BJ (cell line): ENCODE measurements at regions not wholly inside any gene's neighbourhood (a gene's known extent, or its start where the extent isn't known, plus 50 kb on each side); places are given as distances from the start of the nearest gene placed in this dataset.

Source experiments
- CTCF ChIA-PET: fragments of 350-600 bp; formaldehyde crosslinking; extraction: SDS; loops from one replicate; lab custom pipeline; 2021; ENCODE audit warnings: antibody characterized with exemption, inconsistent platforms; lab: Yijun Ruan, JAX
- POLR2A ChIA-PET: fragments of 300-600 bp; sonication (Branson Sonifier 250); formaldehyde crosslinking; extraction: SDS; loops from one replicate; lab custom pipeline; 2021; ENCODE audit warnings: antibody characterized with exemption; lab: Charles Lee
- DNase-seq: peaks from one replicate; pipeline ENCODE4 v3.0.0-alpha.2; 2011; ENCODE audit warnings: low read depth
- H3K27me3 ChIP-seq: 2 replicates; pipeline ENCODE4 v1.6.0; 2011; ENCODE audit warnings: low read length; ENCODE audit not compliant: control insufficient read depth, insufficient read depth
- H3K36me3 ChIP-seq: 2 replicates; pipeline ENCODE4 v1.5.1; 2011; ENCODE audit warnings: low read length; ENCODE audit not compliant: control insufficient read depth, insufficient read depth
- H3K4me3 ChIP-seq: 2 replicates; pipeline ENCODE4 v1.5.1; 2011; ENCODE audit warnings: low read depth, mild to moderate bottlenecking, control low read depth, low read length
- TF ChIP-seq, protein P1 (sequence below): IDR thresholded peaks from 2 replicates; pipeline ENCODE4 v1.5.1; 2011; ENCODE audit warnings: low read depth, mild to moderate bottlenecking, control low read depth, inconsistent platforms, low read length, moderate library complexity; ENCODE audit not compliant: insufficient read depth

DNA sequence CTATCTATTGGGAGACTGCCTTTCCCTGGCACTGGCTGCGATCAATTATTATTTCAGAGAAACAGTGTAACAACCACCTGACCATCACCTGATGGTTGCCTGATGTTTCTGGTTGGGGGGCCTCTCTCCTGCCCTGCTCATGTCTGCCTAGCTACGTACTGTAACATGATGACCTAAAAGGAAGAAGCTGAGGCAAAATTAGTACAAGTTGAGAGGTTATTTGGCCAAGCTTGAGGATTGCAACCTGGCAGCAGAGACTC, 58.3 kb downstream of the OLFML3 start:
- CTCF ChIA-PET, result interaction anchor here (1.5 kb wide), 1 partner anchor 16 kb away, joined by 3 read pairs; no protein-coding TSS in a partner anchor
- no peak for DNase-seq

DNA sequence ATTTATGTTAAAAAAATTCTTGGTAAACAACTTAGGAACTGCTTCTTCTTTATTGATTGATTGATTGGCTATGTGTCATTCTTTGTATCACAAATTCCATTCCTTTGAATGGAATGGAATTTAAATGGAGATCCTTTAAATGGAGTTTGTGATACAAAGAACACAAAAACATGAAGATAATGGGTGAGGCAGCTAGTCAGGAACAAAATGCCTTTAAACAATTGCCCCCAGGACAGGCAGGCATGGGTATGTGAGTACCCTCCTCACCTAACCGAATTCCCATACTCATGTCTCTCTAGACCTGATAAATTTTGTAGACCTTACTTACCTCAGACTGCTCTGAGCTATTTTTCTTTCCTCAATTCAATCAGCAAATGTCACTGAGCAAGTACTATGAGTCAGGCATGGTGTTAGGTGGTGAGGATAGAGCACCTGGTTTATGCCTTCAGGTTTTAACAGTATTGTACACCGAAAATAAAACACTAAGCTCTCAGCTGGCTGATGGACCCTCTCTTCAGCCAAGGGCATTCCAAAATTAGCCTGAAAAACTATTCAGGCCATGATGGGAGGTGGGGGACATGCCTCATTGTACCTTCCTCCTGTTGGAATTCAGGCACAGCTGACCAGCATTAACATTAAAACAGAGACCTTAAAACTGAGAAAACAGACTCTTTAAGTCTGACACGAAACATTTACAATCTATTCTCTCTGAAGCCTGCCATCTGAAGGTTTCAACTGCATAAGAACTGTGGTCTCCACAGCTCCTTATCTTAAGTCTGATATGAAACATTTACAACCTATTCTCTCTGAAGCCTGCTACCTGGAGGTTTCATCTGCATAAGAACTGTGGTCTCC, 58.9 kb downstream of the OLFML3 start:
- no peak for DNase-seq
- POLR2A ChIA-PET, result no interaction called here

More for the DNA sequence above, 58.3 kb downstream of the OLFML3 start:
- Histone ChIP-seq H3K27me3 (peaks cover 2% of the 10 kb centered on the region; the same call in 1 of the 2 replicates), H3K36me3 (no peaks in the 10 kb centered on the region), H3K4me3 (no peak overlapping the region)
- TF ChIP-seq, protein P1, sequence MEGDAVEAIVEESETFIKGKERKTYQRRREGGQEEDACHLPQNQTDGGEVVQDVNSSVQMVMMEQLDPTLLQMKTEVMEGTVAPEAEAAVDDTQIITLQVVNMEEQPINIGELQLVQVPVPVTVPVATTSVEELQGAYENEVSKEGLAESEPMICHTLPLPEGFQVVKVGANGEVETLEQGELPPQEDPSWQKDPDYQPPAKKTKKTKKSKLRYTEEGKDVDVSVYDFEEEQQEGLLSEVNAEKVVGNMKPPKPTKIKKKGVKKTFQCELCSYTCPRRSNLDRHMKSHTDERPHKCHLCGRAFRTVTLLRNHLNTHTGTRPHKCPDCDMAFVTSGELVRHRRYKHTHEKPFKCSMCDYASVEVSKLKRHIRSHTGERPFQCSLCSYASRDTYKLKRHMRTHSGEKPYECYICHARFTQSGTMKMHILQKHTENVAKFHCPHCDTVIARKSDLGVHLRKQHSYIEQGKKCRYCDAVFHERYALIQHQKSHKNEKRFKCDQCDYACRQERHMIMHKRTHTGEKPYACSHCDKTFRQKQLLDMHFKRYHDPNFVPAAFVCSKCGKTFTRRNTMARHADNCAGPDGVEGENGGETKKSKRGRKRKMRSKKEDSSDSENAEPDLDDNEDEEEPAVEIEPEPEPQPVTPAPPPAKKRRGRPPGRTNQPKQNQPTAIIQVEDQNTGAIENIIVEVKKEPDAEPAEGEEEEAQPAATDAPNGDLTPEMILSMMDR, result no peak
- POLR2A ChIA-PET, result no interaction called here

More for the DNA sequence above, 58.9 kb downstream of the OLFML3 start:
- TF ChIP-seq, protein P1, result no peak
- H3K4me3 ChIP-seq, result no peak overlapping the region
- CTCF ChIA-PET, result interaction anchor here (0.6 to 1.5 kb wide), 2 partner anchors 16 to 1034 kb away, joined by 3 read pairs; no protein-coding TSS in a partner anchor
- H3K27me3 ChIP-seq, result peaks cover 5% of the 10 kb centered on the region
- no peaks in the 10 kb centered on the region for H3K36me3 ChIP-seq
